ENCODE measurements at regions not wholly inside any gene's neighbourhood (a gene's known extent, or its start where the extent isn't known, plus 50 kb on each side); places are given as distances from the start of the nearest gene placed in this dataset.

- TF ChIP-seq POLR2A (IDR thresholded peaks at IDR 0.05; ENCODE audit: low read depth, low read length) (no peak), PAX5 (IDR thresholded peaks at IDR 0.05; ENCODE audit: insufficient read depth, low read length, severe bottlenecking) (no peak)
Observed at GRCh38 chr11:109512249-109512648, 90.3 kb downstream of the C11orf87 start.
